ENCODE measurements at regions not wholly inside any gene's neighbourhood (a gene's known extent, or its start where the extent isn't known, plus 50 kb on each side); places are given as distances from the start of the nearest gene placed in this dataset.

DNA sequence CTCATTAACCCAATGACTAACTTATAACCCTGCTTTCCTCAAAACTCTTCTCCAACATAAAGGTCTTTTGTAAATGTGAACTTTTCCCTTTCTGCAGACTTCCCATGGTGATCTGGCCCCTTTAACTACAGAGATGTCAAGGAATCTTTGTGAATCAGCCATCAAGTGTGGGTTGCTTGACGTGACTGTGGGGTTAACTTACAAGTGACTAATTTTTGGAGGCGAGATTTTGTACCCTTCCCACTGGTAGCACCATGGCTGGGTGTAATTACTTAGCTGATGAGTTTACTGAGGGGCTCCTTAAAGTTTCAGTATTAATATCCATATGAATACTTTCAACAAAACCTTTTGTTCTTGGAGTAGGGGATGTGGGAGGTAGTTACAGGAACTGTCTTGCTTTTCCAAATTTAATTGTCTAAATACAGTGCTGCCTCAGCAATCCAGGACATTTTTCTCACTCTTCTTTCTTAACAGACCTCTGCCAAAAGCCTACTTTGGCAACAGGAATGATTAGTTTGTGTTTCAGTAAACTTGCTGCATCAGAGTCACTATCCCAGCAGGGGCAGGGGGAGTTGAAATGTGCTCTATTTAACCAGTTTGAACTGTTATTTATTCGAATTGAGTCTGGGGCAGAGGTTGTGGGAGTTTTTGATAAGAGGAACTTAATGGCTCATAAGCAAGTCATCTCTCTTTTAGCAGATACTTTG, 217.3 kb upstream of the FGGY start:
- H3K4me3 ChIP-seq (ENCODE audit: low read depth, low read length), result peak overlapping the region; percentile 1
- H3K4me1 ChIP-seq (ENCODE audit: control insufficient read depth, insufficient read depth, low read length), result peaks cover 38% of the 10 kb centered on the region
- H3K9ac ChIP-seq (ENCODE audit: low read depth, low read length), result no peak overlapping the region
- H3K27me3 ChIP-seq (ENCODE audit: control insufficient read depth, insufficient read depth, low read length), result no peaks in the 10 kb centered on the region
- H3K36me3 ChIP-seq (ENCODE audit: control insufficient read depth, insufficient read depth, low read length), result no peaks in the 10 kb centered on the region
- H3K9me3 ChIP-seq (ENCODE audit: control insufficient read depth, insufficient read depth, low read length), result no peaks in the 10 kb centered on the region

DNA sequence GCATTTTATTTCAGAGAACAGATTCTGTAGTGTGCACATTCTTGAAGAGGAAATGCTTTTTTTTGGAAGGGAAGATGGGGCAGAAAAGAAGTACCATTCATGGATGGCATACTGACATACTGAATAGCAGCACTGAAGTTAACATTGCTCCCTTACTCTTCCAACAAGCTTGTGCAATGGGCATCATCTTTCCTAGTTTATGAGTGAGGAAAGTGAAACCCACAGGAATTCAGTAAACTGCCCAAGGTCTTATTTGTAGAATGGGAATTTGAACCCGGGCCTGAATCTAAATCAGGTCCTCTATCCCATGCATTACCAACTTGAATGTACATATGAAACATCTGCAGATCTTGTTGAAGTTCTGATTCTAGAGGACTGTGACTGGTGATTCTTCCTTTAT, 215.7 kb upstream of the FGGY start:
- H3K9ac ChIP-seq (ENCODE audit: low read depth, low read length), result no peak overlapping the region
- no peaks in the 10 kb centered on the region for H3K27me3 ChIP-seq (ENCODE audit: control insufficient read depth, insufficient read depth, low read length)
- no peak overlapping the region for H3K4me3 ChIP-seq (ENCODE audit: low read depth, low read length)
- peaks cover 34% of the 10 kb centered on the region for H3K4me1 ChIP-seq (ENCODE audit: control insufficient read depth, insufficient read depth, low read length)
- H3K9me3 ChIP-seq (ENCODE audit: control insufficient read depth, insufficient read depth, low read length), result no peaks in the 10 kb centered on the region
- H3K36me3 ChIP-seq (ENCODE audit: control insufficient read depth, insufficient read depth, low read length), result no peaks in the 10 kb centered on the region

DNA sequence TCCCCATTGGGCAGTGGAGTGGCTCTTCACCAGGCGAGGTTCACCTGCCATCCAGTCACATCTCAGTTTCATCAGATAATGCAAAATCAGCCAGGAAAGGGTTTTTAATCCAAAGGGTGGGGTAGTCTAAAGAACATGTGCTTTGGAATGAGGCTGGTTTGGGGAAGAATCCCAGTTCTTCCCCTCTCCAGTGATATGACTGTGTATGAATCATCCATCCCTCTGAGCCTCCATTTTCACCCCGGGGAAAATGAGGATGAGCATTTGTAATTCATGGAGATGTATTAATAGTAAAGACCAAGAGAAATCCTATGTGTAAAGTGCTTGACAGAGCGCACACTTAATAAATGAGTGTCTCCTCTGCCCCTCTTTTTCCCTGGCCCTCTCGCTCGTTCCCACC, 215.1 kb upstream of the FGGY start:
- H3K9me3 ChIP-seq (ENCODE audit: control insufficient read depth, insufficient read depth, low read length), result no peaks in the 10 kb centered on the region
- no peak overlapping the region for H3K9ac ChIP-seq (ENCODE audit: low read depth, low read length)
- no peaks in the 10 kb centered on the region for H3K36me3 ChIP-seq (ENCODE audit: control insufficient read depth, insufficient read depth, low read length)
- no peak overlapping the region for H3K4me3 ChIP-seq (ENCODE audit: low read depth, low read length)
- H3K4me1 ChIP-seq (ENCODE audit: control insufficient read depth, insufficient read depth, low read length), result peaks cover 32% of the 10 kb centered on the region
- H3K27me3 ChIP-seq (ENCODE audit: control insufficient read depth, insufficient read depth, low read length), result no peaks in the 10 kb centered on the region

DNA sequence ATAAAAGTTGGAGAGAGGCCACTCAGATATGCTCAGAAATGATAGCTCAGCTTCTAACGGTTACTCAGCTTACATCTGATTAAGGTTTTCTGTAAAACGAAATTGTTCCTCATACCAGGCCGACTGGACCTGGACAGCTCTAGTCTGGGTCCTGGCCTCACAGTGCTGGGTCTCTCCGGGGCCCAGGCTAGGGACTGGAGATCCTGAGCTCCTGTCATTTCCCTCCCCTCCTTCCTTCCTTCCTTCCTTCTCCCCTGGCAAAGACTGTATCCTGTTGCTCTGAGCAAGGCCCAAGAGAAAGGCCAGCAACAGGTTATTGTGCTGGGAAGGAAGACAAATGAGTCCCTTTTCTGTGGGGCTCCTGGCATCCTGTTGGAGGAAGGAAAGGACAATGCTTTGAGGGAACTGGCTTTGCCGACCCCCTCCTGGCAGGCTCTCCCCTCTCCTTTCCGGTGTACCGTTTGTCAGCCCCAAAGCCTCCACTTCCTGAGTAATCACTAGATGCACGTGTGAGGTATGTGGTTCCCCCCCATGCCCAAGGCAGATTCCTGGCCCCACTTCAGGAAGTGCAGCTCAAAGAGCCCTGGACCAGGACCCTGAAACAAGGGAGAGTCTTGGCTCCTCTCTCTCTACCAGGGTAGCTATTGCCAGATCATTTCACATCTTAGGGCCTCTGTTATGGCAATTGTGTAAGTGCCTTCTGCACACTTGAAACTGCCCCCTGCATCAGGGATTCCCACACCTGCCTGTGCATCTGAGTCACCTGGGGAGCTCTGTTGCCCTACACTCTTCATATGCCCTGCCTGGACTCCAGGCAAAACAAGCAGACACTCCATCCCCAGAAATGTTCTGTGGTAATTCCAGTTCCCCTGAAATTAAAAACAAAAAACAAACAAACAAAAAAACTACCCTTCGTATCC, 212.7 kb upstream of the FGGY start:
- H3K36me3 ChIP-seq (ENCODE audit: control insufficient read depth, insufficient read depth, low read length), result no peaks in the 10 kb centered on the region
- H3K9ac ChIP-seq (ENCODE audit: low read depth, low read length), result peak overlapping the region; percentile 5
- no peaks in the 10 kb centered on the region for H3K9me3 ChIP-seq (ENCODE audit: control insufficient read depth, insufficient read depth, low read length)
- peaks cover 11% of the 10 kb centered on the region for H3K4me1 ChIP-seq (ENCODE audit: control insufficient read depth, insufficient read depth, low read length)
- H3K4me3 ChIP-seq (ENCODE audit: low read depth, low read length), result no peak overlapping the region
- no peaks in the 10 kb centered on the region for H3K27me3 ChIP-seq (ENCODE audit: control insufficient read depth, insufficient read depth, low read length)

DNA sequence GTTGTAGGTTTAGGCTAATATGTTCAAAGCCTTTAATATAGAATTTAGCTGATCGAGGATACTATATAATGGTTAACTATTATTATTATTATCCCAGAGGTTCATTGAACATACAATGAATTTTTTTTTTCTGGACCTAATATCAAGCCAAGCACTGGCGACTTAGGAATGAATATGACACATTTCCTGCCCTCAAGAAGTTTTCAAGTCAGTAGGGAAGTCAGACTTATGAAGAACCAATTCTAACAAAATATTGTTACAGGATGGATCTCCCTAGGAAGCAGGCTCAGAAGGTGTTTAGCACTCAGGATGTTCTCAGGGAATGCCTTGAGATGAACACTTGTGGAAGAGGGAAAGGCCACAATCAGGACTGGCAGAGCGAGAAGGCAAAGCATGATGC, 211.8 kb upstream of the FGGY start:
- no peaks in the 10 kb centered on the region for H3K36me3 ChIP-seq (ENCODE audit: control insufficient read depth, insufficient read depth, low read length)
- H3K9me3 ChIP-seq (ENCODE audit: control insufficient read depth, insufficient read depth, low read length), result no peaks in the 10 kb centered on the region
- no peak overlapping the region for H3K9ac ChIP-seq (ENCODE audit: low read depth, low read length)
- H3K4me3 ChIP-seq (ENCODE audit: low read depth, low read length), result no peak overlapping the region
- H3K27me3 ChIP-seq (ENCODE audit: control insufficient read depth, insufficient read depth, low read length), result no peaks in the 10 kb centered on the region
- peaks cover 3% of the 10 kb centered on the region for H3K4me1 ChIP-seq (ENCODE audit: control insufficient read depth, insufficient read depth, low read length)

DNA sequence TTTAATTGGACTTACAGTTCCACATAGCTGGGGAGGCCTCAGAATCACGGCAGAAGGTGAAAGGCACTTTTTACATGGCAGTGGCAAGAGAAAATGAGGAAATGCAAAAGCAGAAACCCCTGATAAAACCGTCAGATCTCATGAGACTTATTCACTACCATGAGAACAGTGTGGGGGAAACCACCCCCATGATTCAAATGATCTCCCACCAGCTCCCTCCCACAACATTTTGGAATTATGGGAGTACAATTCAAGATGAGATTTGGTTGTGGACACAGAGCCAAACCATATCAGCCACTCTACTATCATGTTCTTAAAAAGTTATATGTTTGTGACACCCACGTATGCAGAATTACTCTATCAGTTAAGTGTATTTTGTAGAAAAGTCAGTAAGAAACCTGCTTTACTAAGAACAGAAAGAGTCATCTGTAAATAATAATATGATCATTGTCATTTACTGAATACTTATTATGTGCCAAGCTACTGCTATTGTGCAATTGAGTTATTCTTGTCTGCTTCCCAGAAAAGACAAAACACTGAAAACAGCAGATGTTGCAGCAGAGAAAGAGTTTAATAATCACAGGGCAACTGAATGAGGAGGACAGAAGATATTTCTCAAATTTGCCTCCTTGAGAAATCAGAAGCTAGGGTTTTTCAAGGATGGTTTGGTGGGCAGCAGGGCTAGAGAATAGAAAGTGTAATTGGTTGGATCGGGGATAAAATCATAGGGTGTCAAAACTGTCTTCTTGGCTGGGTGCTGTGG, 207.7 kb upstream of the FGGY start:
- H3K4me3 ChIP-seq (ENCODE audit: low read depth, low read length), result no peak overlapping the region
- H3K27me3 ChIP-seq (ENCODE audit: control insufficient read depth, insufficient read depth, low read length), result no peaks in the 10 kb centered on the region
- no peaks in the 10 kb centered on the region for H3K4me1 ChIP-seq (ENCODE audit: control insufficient read depth, insufficient read depth, low read length)
- H3K9me3 ChIP-seq (ENCODE audit: control insufficient read depth, insufficient read depth, low read length), result no peaks in the 10 kb centered on the region
- H3K9ac ChIP-seq (ENCODE audit: low read depth, low read length), result no peak overlapping the region
- H3K36me3 ChIP-seq (ENCODE audit: control insufficient read depth, insufficient read depth, low read length), result no peaks in the 10 kb centered on the region

DNA sequence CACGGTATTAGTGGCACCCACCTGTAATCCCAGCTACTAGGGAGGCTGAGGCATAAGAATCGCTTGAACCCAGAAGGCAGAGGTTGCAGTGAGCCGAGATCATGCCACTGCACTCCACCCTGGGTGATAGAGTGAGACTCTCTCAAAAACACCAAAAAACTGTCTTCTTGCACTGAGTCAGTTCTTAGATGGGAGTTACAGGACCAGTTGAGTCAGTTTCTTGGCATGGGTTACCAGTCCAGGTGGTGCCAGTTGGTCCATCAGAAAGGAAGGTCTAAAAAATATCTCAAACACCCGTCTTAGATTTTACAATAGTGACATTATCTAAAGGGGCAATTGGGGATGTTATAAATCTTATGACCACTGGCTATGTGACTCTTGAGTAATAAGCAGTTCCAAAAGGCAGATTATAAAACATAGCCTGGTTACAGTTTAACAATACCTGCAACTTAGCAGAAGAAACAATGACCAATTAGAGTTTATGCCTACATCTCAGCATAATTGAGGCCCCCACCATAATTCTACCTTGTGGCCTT, 206.9 kb upstream of the FGGY start:
- Histone ChIP-seq H3K27me3 (ENCODE audit: control insufficient read depth, insufficient read depth, low read length) (no peaks in the 10 kb centered on the region), H3K36me3 (ENCODE audit: control insufficient read depth, insufficient read depth, low read length) (no peaks in the 10 kb centered on the region), H3K9ac (ENCODE audit: low read depth, low read length) (no peak overlapping the region), H3K4me3 (ENCODE audit: low read depth, low read length) (no peak overlapping the region), H3K4me1 (ENCODE audit: control insufficient read depth, insufficient read depth, low read length) (no peaks in the 10 kb centered on the region), H3K9me3 (ENCODE audit: control insufficient read depth, insufficient read depth, low read length) (no peaks in the 10 kb centered on the region)

DNA sequence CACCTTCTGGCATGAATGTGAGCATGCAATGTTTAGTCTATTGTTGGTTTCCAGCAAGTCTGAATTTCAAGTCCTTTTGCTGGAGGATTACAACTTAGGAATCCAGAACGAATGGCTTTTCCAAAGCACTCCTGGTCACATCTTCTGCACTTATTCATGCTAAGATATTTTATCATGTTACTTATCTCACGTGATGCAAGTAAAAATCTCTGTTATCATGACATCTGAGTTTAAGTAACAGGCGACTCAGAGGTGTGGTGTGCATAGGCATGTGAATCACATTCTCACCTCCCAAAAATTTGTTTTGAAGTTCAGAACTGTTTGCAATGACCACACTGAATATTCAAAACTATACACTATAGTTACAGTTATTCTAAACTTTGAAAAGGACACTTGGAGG, 204.8 kb upstream of the FGGY start:
- Histone ChIP-seq H3K36me3 (ENCODE audit: control insufficient read depth, insufficient read depth, low read length) (no peaks in the 10 kb centered on the region), H3K4me3 (ENCODE audit: low read depth, low read length) (no peak overlapping the region), H3K4me1 (ENCODE audit: control insufficient read depth, insufficient read depth, low read length) (no peaks in the 10 kb centered on the region), H3K9me3 (ENCODE audit: control insufficient read depth, insufficient read depth, low read length) (no peaks in the 10 kb centered on the region), H3K9ac (ENCODE audit: low read depth, low read length) (no peak overlapping the region), H3K27me3 (ENCODE audit: control insufficient read depth, insufficient read depth, low read length) (no peaks in the 10 kb centered on the region)

DNA sequence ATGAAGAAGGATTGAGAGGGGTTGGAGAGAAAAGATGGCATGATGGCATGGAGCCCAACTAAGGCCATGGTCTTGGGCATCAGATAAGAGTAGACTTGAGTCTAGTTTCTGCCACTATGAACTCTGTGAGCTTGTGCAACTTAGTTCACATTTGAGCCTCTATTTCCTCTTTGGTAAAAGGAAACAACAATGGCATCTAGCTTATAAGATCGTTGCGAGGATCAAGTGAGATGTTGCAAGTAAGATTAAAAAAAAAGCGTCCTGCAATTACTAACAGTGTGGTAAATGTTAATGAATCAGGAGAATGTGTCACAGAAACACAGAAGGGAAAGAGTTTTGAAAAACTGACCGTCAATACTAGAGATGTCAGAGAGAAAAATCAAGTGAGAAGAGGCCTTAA, 202.9 kb upstream of the FGGY start:
- H3K4me1 ChIP-seq (ENCODE audit: control insufficient read depth, insufficient read depth, low read length), result no peaks in the 10 kb centered on the region
- no peak overlapping the region for H3K9ac ChIP-seq (ENCODE audit: low read depth, low read length)
- no peaks in the 10 kb centered on the region for H3K27me3 ChIP-seq (ENCODE audit: control insufficient read depth, insufficient read depth, low read length)

DNA sequence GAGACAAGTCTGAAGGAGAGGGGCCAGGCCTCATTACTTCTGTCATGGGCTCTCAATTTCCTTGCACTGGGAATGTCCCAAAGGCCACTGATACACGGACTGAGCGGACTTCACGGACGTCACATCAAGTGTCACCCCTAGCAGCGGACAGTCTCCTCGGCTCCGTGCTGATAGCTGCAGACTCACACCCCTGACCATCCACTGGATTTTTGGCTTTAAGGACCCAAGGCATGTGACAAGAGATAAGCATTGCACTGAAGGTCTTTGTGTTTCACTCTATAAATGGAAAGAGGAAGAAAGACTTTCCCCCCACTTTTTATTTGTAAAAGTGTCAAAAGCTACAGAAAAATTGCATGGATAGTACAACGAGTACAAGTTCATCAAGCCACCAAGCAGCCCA, 200.4 kb upstream of the FGGY start:
- H3K27me3 ChIP-seq (ENCODE audit: control insufficient read depth, insufficient read depth, low read length), result no peaks in the 10 kb centered on the region
- no peaks in the 10 kb centered on the region for H3K9me3 ChIP-seq (ENCODE audit: control insufficient read depth, insufficient read depth, low read length)
- H3K36me3 ChIP-seq (ENCODE audit: control insufficient read depth, insufficient read depth, low read length), result no peaks in the 10 kb centered on the region
- no peak overlapping the region for H3K9ac ChIP-seq (ENCODE audit: low read depth, low read length)
- H3K4me1 ChIP-seq (ENCODE audit: control insufficient read depth, insufficient read depth, low read length), result no peaks in the 10 kb centered on the region
- H3K4me3 ChIP-seq (ENCODE audit: low read depth, low read length), result no peak overlapping the region

More for the DNA sequence above, 202.9 kb upstream of the FGGY start:
- Histone ChIP-seq H3K9me3 (ENCODE audit: control insufficient read depth, insufficient read depth, low read length) (no peaks in the 10 kb centered on the region), H3K4me3 (ENCODE audit: low read depth, low read length) (no peak overlapping the region), H3K36me3 (ENCODE audit: control insufficient read depth, insufficient read depth, low read length) (no peaks in the 10 kb centered on the region)

DNA sequence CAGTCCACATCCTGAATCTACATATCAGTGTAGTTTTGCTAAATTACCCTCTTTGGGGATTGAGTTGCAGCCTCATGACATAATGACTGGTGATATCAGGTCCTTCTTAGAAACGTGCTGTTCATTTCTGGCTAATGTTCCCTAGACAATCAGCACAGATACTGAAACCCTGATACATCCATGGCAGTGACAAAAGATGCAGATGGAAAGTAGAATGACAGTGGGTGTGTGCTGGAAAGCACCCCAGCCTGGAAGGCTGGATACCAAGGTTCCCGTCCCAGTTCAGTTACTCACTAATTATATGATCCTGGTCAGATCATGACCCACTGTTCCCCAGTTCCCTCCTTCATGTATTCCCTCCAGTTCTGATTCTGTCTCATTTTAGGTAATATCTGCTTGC, 198.2 kb upstream of the FGGY start:
- Histone ChIP-seq H3K36me3 (ENCODE audit: control insufficient read depth, insufficient read depth, low read length) (no peaks in the 10 kb centered on the region), H3K4me1 (ENCODE audit: control insufficient read depth, insufficient read depth, low read length) (no peaks in the 10 kb centered on the region), H3K9me3 (ENCODE audit: control insufficient read depth, insufficient read depth, low read length) (no peaks in the 10 kb centered on the region), H3K4me3 (ENCODE audit: low read depth, low read length) (no peak overlapping the region), H3K9ac (ENCODE audit: low read depth, low read length) (no peak overlapping the region), H3K27me3 (ENCODE audit: control insufficient read depth, insufficient read depth, low read length) (no peaks in the 10 kb centered on the region)

Data from iPS-15b (cell line).